ENCODE measurements at regions not wholly inside any gene's neighbourhood (a gene's known extent, or its start where the extent isn't known, plus 50 kb on each side); places are given as distances from the start of the nearest gene placed in this dataset.

GRCh38 chr6:119960456-119960855 lies 610.9 kb upstream of the MAN1A1 start:
- TF ChIP-seq MAFK (IDR thresholded peaks at IDR 0.05; ENCODE audit: low read depth, low read length) = no peak
- no peak for TF ChIP-seq CBX8 (IDR thresholded peaks at IDR 0.05; ENCODE audit: borderline replicate concordance, low read depth, low read length)
- TF ChIP-seq CEBPB (IDR thresholded peaks at IDR 0.05; ENCODE audit: low read depth, low read length) = no peak
- no peak for TF ChIP-seq TAF1 (IDR thresholded peaks at IDR 0.05; ENCODE audit: low read depth, low read length)
- no peak for TF ChIP-seq CTCF (IDR thresholded peaks at IDR 0.05; ENCODE audit: control extremely low read depth in 1 of 3, insufficient read depth in 1 of 3, low read depth in 1 of 3, low read length in 3 of 3)
- no peak for TF ChIP-seq POLR2A (IDR thresholded peaks at IDR 0.05; ENCODE audit: control extremely low read depth in 1 of 2, low read depth in 2 of 2, low read length in 2 of 2)
- TF ChIP-seq EZH2 (IDR thresholded peaks at IDR 0.05; ENCODE audit: low read depth, low read length, severe bottlenecking) = no peak
- TF ChIP-seq ATF2 (IDR thresholded peaks at IDR 0.05; ENCODE audit: low read length) = no peak
- no peak for TF ChIP-seq JUN (IDR thresholded peaks at IDR 0.05; ENCODE audit: low read depth, low read length)
- no peak for TF ChIP-seq ZNF274 (IDR thresholded peaks at IDR 0.05; ENCODE audit: borderline replicate concordance, extremely low read depth, low read length)
- no peak for TF ChIP-seq RFX5 (IDR thresholded peaks at IDR 0.05; ENCODE audit: borderline replicate concordance, low read depth, low read length)
